ENCODE measurements at regions not wholly inside any gene's neighbourhood (a gene's known extent, or its start where the extent isn't known, plus 50 kb on each side); places are given as distances from the start of the nearest gene placed in this dataset.

DNA sequence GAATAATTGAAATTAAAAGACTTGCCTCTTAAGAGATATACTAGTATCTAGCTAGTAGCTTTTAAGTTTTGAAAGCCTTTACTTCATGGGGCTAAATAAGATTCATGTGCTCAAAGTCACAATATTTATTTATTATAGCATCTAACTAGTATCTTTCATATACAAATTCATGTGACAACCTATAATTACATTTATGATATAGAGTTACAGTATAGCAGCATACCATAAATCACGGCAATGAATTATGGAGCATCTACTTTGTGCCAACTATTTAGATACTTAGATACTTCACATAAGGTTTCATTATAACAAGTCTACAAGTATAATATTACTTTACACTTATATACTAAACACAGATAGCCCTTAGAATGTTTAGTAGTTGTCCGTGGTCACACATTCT, 229.4 kb downstream of the TPRG1 start:
- no peaks in the 10 kb centered on the region for H3K4me1 ChIP-seq (replicated peaks)
- no peak for DNase-seq (ENCODE audit: low spot score)
- TF ChIP-seq CTCF (IDR thresholded peaks at IDR 0.05) (no peak), POLR2AphosphoS5 (IDR thresholded peaks at IDR 0.05) (no peak), POLR2A (IDR thresholded peaks at IDR 0.05) (no peak)
- H3K9me3 ChIP-seq = no peaks in the 10 kb centered on the region
- H3K4me3 ChIP-seq = no peak overlapping the region
- H3K27ac ChIP-seq = no peak overlapping the region
- intact Hi-C loops (cut with DNase I) = no loop called here
- no peaks in the 10 kb centered on the region for H3K27me3 ChIP-seq (replicated peaks; ENCODE audit: insufficient read depth)
- no peaks in the 10 kb centered on the region for H3K36me3 ChIP-seq
- 91% methylated on average over 2 of the region's 2 CpGs for WGBS

DNA sequence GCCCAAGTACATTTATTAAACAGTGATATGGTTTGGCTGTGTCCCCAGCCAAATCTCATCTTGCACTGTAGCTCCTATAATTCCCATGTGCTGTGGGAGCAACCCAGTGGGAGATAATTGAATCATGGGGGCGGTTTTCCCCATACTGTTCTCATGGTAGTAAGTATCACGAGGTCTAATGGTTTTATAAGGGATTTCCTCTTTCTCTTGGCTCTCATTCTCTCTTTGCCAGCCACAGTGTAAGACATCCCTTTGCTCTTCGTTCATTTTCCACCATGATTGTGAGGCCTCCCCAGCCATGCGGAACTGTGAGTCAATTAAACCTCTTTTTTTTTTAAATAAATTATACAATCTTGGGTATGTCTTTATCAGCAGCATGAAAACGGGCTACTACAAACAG, 228.0 kb upstream of the TP63 start:
- DNase-seq (ENCODE audit: low spot score) = no peak
- no peaks in the 10 kb centered on the region for H3K27me3 ChIP-seq (replicated peaks; ENCODE audit: insufficient read depth)
- WGBS = 80% methylated on average over 5 of the region's 5 CpGs
- TF ChIP-seq CTCF (IDR thresholded peaks at IDR 0.05) (no peak), POLR2A (IDR thresholded peaks at IDR 0.05) (no peak), POLR2AphosphoS5 (IDR thresholded peaks at IDR 0.05) (no peak)
- intact Hi-C loops (cut with DNase I) = no loop called here
- H3K36me3 ChIP-seq = no peaks in the 10 kb centered on the region
- H3K4me1 ChIP-seq (replicated peaks) = no peaks in the 10 kb centered on the region
- no peak overlapping the region for H3K4me3 ChIP-seq
- no peaks in the 10 kb centered on the region for H3K9me3 ChIP-seq
- no peak overlapping the region for H3K27ac ChIP-seq

DNA sequence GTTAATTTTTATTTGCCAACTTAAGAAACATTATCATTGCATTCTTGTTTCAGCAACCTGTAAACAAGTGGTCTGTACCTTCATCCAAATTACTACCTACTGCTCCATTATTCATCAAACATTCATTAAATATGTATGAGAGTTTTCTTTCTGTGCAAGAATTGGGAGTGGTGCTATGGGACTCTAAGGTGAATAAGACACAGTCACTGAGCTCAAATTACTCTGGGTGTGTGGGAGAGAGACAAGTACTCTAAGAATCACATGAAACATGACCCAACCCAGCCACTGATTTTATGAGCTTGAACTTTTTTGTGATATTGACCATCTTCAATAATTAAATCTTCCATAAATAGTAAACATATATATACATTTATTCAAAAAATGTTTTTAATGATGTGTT, 227.2 kb upstream of the TP63 start:
- DNase-seq (ENCODE audit: low spot score) = no peak
- Histone ChIP-seq H3K27ac (no peak overlapping the region), H3K9me3 (no peaks in the 10 kb centered on the region), H3K4me1 (replicated peaks) (no peaks in the 10 kb centered on the region), H3K27me3 (replicated peaks; ENCODE audit: insufficient read depth) (no peaks in the 10 kb centered on the region), H3K4me3 (no peak overlapping the region), H3K36me3 (no peaks in the 10 kb centered on the region)
- TF ChIP-seq POLR2A (IDR thresholded peaks at IDR 0.05) (no peak), POLR2AphosphoS5 (IDR thresholded peaks at IDR 0.05) (no peak), CTCF (IDR thresholded peaks at IDR 0.05) (no peak)
- intact Hi-C loops (cut with DNase I) = no loop called here

- DNase-seq (ENCODE audit: low spot score) = no peak
- Histone ChIP-seq H3K27ac (no peak overlapping the region), H3K4me1 (replicated peaks) (no peaks in the 10 kb centered on the region), H3K4me3 (no peak overlapping the region), H3K36me3 (no peaks in the 10 kb centered on the region), H3K27me3 (replicated peaks; ENCODE audit: insufficient read depth) (no peaks in the 10 kb centered on the region), H3K9me3 (no peaks in the 10 kb centered on the region)
- intact Hi-C loops (cut with DNase I) = no loop called here
- WGBS = 80% methylated on average over 3 of the region's 3 CpGs
- TF ChIP-seq POLR2A (IDR thresholded peaks at IDR 0.05) (no peak), CTCF (IDR thresholded peaks at IDR 0.05) (no peak), POLR2AphosphoS5 (IDR thresholded peaks at IDR 0.05) (no peak)
Observed at GRCh38 chr3:189404797-189405484, 226.2 kb upstream of the TP63 start.

- WGBS = 71% methylated on average over 1 of the region's 1 CpG
- Histone ChIP-seq H3K4me1 (replicated peaks) (no peaks in the 10 kb centered on the region), H3K27me3 (replicated peaks; ENCODE audit: insufficient read depth) (no peaks in the 10 kb centered on the region), H3K4me3 (no peak overlapping the region), H3K27ac (no peak overlapping the region), H3K9me3 (no peaks in the 10 kb centered on the region), H3K36me3 (no peaks in the 10 kb centered on the region)
- no peak for DNase-seq (ENCODE audit: low spot score)
- TF ChIP-seq POLR2AphosphoS5 (IDR thresholded peaks at IDR 0.05) = no peak
- no peak for TF ChIP-seq CTCF (IDR thresholded peaks at IDR 0.05)
- no peak for TF ChIP-seq POLR2A (IDR thresholded peaks at IDR 0.05)
- intact Hi-C loops (cut with DNase I) = no loop called here
Observed at GRCh38 chr3:189406148-189406547, 225.0 kb upstream of the TP63 start.

All from prostate gland (tissue), 2 donors.